SJCRH30 (cell line): ENCODE measurements at regions not wholly inside any gene's neighbourhood (a gene's known extent, or its start where the extent isn't known, plus 50 kb on each side); places are given as distances from the start of the nearest gene placed in this dataset.

ENCODE experiments used
- DNase-seq, 2 experiments: peaks; one replicate each; pipeline ENCODE4 v3.0.0-alpha.2; 2015 to 2020
- H3K27ac ChIP-seq: fragments of 250-450 bp; sonication (Bioruptor Pico); 2 replicates; pipeline ENCODE4 v1.5.1; 2020; ENCODE audit warnings: mild to moderate bottlenecking, moderate library complexity
- H3K27me3 ChIP-seq: fragments of 250-450 bp; sonication (Bioruptor Pico); 2 replicates; pipeline ENCODE4 v1.5.1; 2020; ENCODE audit warnings: mild to moderate bottlenecking, moderate library complexity
- H3K36me3 ChIP-seq: fragments of 250-450 bp; sonication (Bioruptor Pico); 2 replicates; pipeline ENCODE4 v1.5.1; 2020; ENCODE audit warnings: mild to moderate bottlenecking, moderate library complexity
- H3K4me1 ChIP-seq: fragments of 250-450 bp; sonication (Bioruptor Pico); 2 replicates; pipeline ENCODE4 v1.5.1; 2020; ENCODE audit warnings: mild to moderate bottlenecking, moderate library complexity
- H3K4me3 ChIP-seq: fragments of 250-450 bp; sonication (Bioruptor Pico); 2 replicates; pipeline ENCODE4 v1.5.1; 2020; ENCODE audit warnings: mild to moderate bottlenecking, moderate library complexity
- H3K9me3 ChIP-seq: fragments of 250-450 bp; sonication (Bioruptor Pico); replicated peaks from 2 replicates; pipeline ENCODE4 v1.5.1; 2020; ENCODE audit warnings: mild to moderate bottlenecking, moderate library complexity

GRCh38 chr5:50975840-50976239 is 309.4 kb downstream of the PARP8 start:
- H3K27me3 ChIP-seq, result no peaks in the 10 kb centered on the region
- no peaks in the 10 kb centered on the region for H3K4me1 ChIP-seq
- H3K9me3 ChIP-seq, result no peaks in the 10 kb centered on the region
- DNase-seq, result no peak
- H3K4me3 ChIP-seq, result no peak overlapping the region
- no peak overlapping the region for H3K27ac ChIP-seq
- H3K36me3 ChIP-seq, result no peaks in the 10 kb centered on the region

GRCh38 chr5:50978924-50979323 is 312.5 kb downstream of the PARP8 start:
- no peaks in the 10 kb centered on the region for H3K4me1 ChIP-seq
- H3K27me3 ChIP-seq, result no peaks in the 10 kb centered on the region
- H3K36me3 ChIP-seq, result no peaks in the 10 kb centered on the region
- no peak for DNase-seq
- no peak overlapping the region for H3K4me3 ChIP-seq
- H3K27ac ChIP-seq, result no peak overlapping the region
- H3K9me3 ChIP-seq, result no peaks in the 10 kb centered on the region

GRCh38 chr5:50984640-50985039 is 318.2 kb downstream of the PARP8 start:
- no peaks in the 10 kb centered on the region; the same call in 1 of the 2 replicates for H3K27me3 ChIP-seq
- no peak for DNase-seq

GRCh38 chr5:50990296-50990924 is 324.0 kb downstream of the PARP8 start:
- peak in 1 of 2 experiments; percentile 2 for DNase-seq
- Histone ChIP-seq H3K27ac (no peak overlapping the region), H3K9me3 (no peaks in the 10 kb centered on the region), H3K4me1 (no peaks in the 10 kb centered on the region), H3K4me3 (no peak overlapping the region), H3K36me3 (no peaks in the 10 kb centered on the region), H3K27me3 (no peaks in the 10 kb centered on the region; the same call in 1 of the 2 replicates)

More at GRCh38 chr5:50984640-50985039, 318.2 kb downstream of the PARP8 start:
- Histone ChIP-seq H3K4me3 (no peak overlapping the region), H3K9me3 (no peaks in the 10 kb centered on the region), H3K27ac (no peak overlapping the region), H3K36me3 (no peaks in the 10 kb centered on the region), H3K4me1 (no peaks in the 10 kb centered on the region)

GRCh38 chr5:50995285-50995942 is 329.0 kb downstream of the PARP8 start:
- no peaks in the 10 kb centered on the region; the same call in 1 of the 2 replicates for H3K27me3 ChIP-seq
- DNase-seq, result no peak
- no peak overlapping the region for H3K27ac ChIP-seq

GRCh38 chr5:51001227-51001923 is 334.9 kb downstream of the PARP8 start:
- no peaks in the 10 kb centered on the region for H3K9me3 ChIP-seq
- DNase-seq, result no peak
- no peaks in the 10 kb centered on the region for H3K4me1 ChIP-seq
- no peaks in the 10 kb centered on the region for H3K27me3 ChIP-seq
- no peak overlapping the region for H3K4me3 ChIP-seq
- H3K36me3 ChIP-seq, result no peaks in the 10 kb centered on the region
- no peak overlapping the region for H3K27ac ChIP-seq

More at GRCh38 chr5:50995285-50995942, 329.0 kb downstream of the PARP8 start:
- Histone ChIP-seq H3K4me1 (no peaks in the 10 kb centered on the region), H3K36me3 (no peaks in the 10 kb centered on the region), H3K4me3 (no peak overlapping the region), H3K9me3 (no peaks in the 10 kb centered on the region)

- Histone ChIP-seq H3K9me3 (no peaks in the 10 kb centered on the region), H3K4me3 (no peak overlapping the region), H3K36me3 (no peaks in the 10 kb centered on the region), H3K4me1 (no peaks in the 10 kb centered on the region), H3K27ac (no peak overlapping the region), H3K27me3 (no peaks in the 10 kb centered on the region)
- no peak for DNase-seq
Measured at GRCh38 chr5:51002368-51002767, 335.9 kb downstream of the PARP8 start.

GRCh38 chr5:51013036-51013435 is 346.6 kb downstream of the PARP8 start:
- Histone ChIP-seq H3K27me3 (no peaks in the 10 kb centered on the region), H3K9me3 (no peaks in the 10 kb centered on the region), H3K4me3 (no peak overlapping the region), H3K4me1 (no peaks in the 10 kb centered on the region), H3K36me3 (no peaks in the 10 kb centered on the region), H3K27ac (no peak overlapping the region)
- no peak for DNase-seq

GRCh38 chr5:51018423-51018822 is 352.0 kb downstream of the PARP8 start:
- Histone ChIP-seq H3K4me3 (no peak overlapping the region), H3K9me3 (no peaks in the 10 kb centered on the region), H3K36me3 (no peaks in the 10 kb centered on the region), H3K27ac (no peak overlapping the region), H3K27me3 (no peaks in the 10 kb centered on the region), H3K4me1 (no peaks in the 10 kb centered on the region)
- DNase-seq, result no peak

GRCh38 chr5:51024263-51024662 is 357.8 kb downstream of the PARP8 start:
- no peak overlapping the region for H3K27ac ChIP-seq
- no peak overlapping the region for H3K4me3 ChIP-seq
- H3K4me1 ChIP-seq, result peaks cover 9% of the 10 kb centered on the region
- no peaks in the 10 kb centered on the region for H3K36me3 ChIP-seq
- no peak for DNase-seq
- no peaks in the 10 kb centered on the region for H3K27me3 ChIP-seq
- H3K9me3 ChIP-seq, result no peaks in the 10 kb centered on the region

GRCh38 chr5:51027271-51027670 is 356.0 kb upstream of the ISL1 start:
- DNase-seq, result peak; percentile 54 to 73
- H3K4me3 ChIP-seq, result no peak overlapping the region

GRCh38 chr5:51028394-51028793 is 354.9 kb upstream of the ISL1 start:
- H3K27ac ChIP-seq, result no peak overlapping the region
- H3K4me3 ChIP-seq, result no peak overlapping the region
- H3K4me1 ChIP-seq, result peaks cover 9% of the 10 kb centered on the region
- no peaks in the 10 kb centered on the region for H3K36me3 ChIP-seq
- DNase-seq, result no peak
- H3K9me3 ChIP-seq, result no peaks in the 10 kb centered on the region
- no peaks in the 10 kb centered on the region for H3K27me3 ChIP-seq

More at GRCh38 chr5:51027271-51027670, 356.0 kb upstream of the ISL1 start:
- no peaks in the 10 kb centered on the region for H3K9me3 ChIP-seq
- H3K36me3 ChIP-seq, result no peaks in the 10 kb centered on the region
- H3K27ac ChIP-seq, result no peak overlapping the region
- H3K4me1 ChIP-seq, result peaks cover 9% of the 10 kb centered on the region
- H3K27me3 ChIP-seq, result no peaks in the 10 kb centered on the region

- no peak for DNase-seq
- H3K27me3 ChIP-seq, result no peaks in the 10 kb centered on the region
- H3K36me3 ChIP-seq, result no peaks in the 10 kb centered on the region
Measured at GRCh38 chr5:51033215-51033614, 350.0 kb upstream of the ISL1 start.

GRCh38 chr5:51034222-51034901 is 348.9 kb upstream of the ISL1 start:
- Histone ChIP-seq H3K27me3 (no peaks in the 10 kb centered on the region), H3K4me3 (no peak overlapping the region), H3K36me3 (no peaks in the 10 kb centered on the region), H3K9me3 (no peaks in the 10 kb centered on the region), H3K4me1 (no peaks in the 10 kb centered on the region), H3K27ac (no peak overlapping the region)
- DNase-seq, result no peak

More at GRCh38 chr5:51033215-51033614, 350.0 kb upstream of the ISL1 start:
- Histone ChIP-seq H3K27ac (no peak overlapping the region), H3K4me1 (no peaks in the 10 kb centered on the region), H3K9me3 (no peaks in the 10 kb centered on the region), H3K4me3 (no peak overlapping the region)
